HT-29 (cell line): ENCODE measurements at regions not wholly inside any gene's neighbourhood (a gene's known extent, or its start where the extent isn't known, plus 50 kb on each side); places are given as distances from the start of the nearest gene placed in this dataset.

Experiments
- DNase-seq: peaks from one replicate; pipeline ENCODE4 v3.0.0-alpha.2; 2015; ENCODE audit warnings: low spot score

DNA sequence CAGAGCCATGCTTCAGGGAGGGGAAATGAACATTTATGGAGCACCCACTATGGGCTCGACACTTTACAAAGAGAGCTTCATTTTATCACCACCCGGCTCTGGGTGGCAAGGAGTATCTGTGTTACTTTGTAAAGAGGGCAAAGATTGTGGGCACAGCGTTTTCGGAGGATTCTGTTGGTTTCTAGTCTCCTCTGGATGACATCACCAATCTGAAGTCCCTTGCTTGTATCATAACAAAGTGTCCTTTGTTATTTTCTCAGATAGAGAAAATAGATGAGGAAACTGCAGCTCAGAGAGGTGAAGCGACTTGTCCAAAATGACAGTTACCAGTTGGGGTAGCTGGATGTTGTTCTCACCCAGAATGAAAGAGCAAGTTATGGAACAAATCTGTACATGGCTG lies 162.8 kb downstream of the GLI2 start:
- no peak for DNase-seq

DNA sequence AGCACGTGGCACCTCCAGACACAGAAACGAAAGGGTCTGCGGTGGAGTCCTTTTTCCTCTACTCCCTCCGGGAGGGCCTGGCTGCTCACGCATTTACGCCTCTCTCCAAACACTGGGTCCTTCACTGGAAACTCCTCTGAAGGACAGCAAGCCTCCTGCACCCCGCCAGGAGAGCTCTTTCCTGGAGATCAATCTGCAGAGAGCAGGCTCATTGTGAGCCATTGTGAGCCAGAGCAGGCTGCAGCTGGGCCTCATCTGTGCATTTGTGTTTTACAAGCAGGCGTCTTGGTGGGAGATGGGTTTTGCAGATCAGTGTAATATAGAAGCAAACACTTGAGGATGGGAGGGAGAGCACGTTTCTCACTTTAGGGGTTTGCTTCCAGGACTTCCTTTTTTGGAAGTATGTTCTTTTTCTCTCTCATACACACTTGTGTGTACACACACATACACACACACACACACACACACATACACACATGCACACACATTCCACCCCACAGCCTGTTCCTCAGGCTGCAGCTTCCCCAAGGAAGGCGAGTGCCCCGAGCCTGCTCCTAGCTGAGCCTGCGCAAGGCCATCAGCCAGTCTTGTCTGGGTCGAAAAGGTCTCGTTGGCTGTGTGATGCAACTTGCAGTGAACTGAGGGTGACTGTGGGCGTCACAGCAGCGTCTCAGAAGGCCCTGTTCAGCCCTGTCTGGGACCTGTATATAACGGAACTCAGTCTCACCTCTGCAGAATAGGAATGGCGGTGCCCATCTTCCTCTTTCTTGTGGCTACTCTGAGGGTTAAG lies 163.5 kb downstream of the GLI2 start:
- DNase-seq = no peak

DNA sequence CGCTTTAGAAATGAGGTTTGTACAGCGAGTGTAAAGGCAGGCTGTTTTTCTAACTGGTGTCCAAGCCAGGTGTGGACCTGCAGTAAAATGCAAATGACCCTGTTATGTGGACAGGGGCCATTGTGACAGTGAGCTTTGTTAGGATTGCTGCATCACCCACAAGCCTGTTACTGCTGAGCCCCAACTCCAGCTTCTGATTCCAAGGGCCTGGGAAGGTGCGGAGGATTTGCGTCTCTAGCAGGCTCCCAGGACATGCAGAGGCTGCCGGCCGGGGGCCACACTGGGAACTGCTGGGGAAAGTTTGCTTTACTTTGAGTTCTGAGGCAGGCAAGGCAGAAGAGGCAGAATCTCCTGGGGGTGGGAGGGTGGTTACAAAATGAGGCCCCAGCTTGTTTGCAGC lies 164.1 kb downstream of the GLI2 start:
- DNase-seq = no peak

DNA sequence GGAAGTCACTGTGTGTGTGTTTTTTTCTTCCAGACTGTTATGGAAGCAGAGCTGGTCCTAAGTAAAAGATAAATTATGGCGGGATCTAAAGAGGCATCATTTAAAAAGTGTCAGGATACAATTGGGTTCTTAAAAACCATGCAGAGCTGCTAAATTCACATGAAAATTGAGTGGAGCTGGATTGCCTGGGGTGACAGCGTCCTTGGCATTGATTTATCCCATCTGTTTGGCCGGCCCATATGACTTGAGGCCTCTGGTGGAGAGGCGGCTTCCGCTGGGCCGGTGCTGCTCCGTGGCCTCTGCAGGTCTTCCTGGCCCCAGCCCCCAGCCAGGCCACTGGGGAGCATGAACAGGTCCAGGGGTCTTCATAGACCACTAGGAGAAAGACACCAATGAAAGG lies 165.5 kb downstream of the GLI2 start:
- DNase-seq = no peak

DNA sequence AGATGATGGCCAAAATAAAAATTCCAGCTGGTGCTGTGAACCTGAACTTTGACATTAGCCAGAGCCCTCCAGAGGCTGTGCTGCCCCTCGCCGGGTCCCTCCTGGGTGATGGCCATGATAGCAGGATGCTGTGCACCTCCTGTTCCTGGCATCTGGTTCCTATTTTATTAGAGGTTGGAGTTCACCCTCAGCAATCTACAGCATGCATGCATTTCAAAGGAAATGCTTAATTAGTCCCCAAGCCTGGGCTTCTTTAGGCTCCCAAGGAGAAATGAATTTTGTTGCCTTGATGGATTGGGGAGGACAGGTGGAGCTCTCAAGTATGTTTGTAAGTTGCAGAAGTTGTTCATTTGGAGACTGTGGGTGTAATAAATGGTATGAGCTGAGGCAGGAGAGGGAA lies 166.9 kb downstream of the GLI2 start:
- DNase-seq = no peak

DNA sequence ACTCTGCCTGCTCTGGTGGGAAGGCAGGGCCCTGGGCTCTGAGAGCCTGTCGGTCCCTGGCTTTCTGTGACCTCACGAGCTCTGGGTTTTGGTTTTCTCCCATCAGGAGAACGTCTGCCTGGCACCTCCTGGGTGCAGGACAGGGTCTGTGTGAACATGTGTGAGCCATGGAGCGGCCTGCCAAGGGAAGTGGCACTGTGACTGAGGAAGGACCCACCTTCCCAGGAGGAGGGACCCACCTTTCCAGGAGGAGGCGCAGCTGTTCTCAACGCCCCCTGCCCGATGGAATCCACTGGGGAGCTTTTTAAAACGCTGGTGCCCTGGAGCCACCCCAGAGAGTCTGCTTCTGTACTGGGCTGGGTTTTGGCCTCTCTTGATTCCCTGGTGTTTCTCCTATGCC lies 168.7 kb downstream of the GLI2 start:
- DNase-seq = no peak

- DNase-seq = no peak
These were observed 169.2 kb downstream of the GLI2 start for GRCh38 chr2:120904830-120905234.

- DNase-seq = no peak
These were observed 169.6 kb downstream of the GLI2 start for GRCh38 chr2:120905298-120905697.

DNA sequence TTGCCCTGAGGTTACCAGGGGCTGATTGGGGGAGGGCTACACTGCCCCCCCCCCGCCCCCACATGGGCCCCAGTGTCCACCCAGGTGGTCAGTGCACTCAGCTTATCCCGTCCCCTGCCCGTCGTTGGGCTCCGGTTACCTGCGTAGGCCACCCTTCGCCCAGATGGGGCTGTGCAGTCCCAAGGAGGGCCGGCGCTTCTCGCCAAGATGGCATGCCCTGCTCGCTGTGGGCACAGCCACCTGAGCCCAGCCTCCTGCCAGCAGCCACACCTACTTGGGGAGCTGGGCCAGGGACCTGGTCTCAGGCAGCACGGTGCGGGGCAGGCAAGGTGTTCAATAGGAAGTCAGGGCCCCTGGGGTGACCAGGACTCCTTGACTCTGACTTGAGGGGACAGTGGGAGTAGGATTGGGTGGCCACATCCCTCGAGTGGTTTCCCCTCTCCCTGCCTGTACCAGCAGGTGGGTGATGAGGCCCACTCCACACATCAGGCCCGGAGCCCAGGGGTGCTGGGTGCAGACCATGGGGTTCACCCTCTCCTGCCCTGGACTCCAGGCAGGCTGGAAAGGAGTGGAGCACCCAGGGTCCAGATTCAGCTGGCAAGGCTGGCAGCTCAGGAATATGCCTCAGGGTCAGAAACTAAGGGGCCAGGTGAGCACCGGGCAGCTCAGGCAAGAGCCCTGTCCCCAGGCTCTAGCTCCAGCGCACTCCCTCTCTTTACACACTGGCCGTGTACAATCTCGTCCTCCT lies 170.3 kb downstream of the GLI2 start:
- DNase-seq = no peak

DNA sequence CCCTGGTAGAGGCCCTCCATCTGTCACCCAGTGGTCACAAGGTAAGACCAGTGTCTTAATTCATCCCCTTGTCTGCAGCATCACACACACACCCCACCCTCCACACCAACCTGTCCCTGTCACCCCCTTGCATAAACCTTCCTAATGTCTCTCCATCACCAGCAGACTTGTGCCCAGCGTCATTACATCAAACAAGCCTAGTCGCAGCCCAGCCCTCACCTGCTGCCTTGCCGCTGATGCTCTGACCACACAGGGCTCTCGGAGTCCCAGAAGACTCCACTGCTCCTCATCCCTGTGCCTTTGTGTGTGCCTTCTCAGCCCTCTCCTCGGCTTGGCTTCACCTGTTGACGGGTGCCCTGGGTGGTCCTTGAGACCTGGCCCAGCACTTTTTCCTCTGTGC lies 171.2 kb downstream of the GLI2 start:
- no peak for DNase-seq

DNA sequence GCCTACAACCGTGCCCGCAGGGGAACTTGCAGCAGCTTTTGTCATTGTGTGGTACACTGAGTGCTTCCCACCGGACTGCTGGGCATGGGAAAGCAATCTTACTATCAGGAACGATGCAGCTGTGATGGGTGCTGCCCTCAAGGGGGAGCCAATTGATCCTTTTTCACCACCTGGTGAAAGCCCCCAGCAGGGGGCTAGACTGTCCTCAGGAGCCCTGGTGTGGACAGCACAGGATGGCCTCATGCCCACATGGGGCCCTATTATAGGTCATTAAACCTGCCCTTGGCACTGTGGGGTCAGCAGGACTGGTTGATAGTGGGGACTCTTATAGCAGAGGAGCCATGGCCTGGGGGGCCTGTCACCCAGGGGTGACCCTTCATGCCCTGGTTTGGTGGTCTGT lies 172.2 kb downstream of the GLI2 start:
- DNase-seq = no peak

GRCh38 chr2:120908314-120908975 lies 172.8 kb downstream of the GLI2 start:
- no peak for DNase-seq

DNA sequence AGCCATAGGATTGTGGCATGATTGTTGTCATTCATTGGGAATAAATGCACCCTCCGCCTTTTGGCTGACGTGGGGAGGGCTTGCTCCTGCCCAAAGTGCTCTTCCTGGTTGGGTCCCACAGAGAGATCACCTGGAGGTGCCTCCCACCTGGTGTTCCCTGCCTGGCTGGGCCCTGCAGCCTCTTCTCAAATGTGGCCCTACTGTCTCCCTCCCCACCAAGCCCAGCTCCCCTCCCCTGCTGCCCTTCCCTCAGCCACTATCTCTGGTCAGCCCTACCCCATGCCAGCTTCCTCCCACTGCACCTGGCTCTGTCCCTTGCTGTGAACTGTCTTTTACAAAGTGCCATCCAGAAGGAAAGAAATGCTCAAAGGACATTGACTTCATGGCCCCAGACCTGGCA lies 173.4 kb downstream of the GLI2 start:
- DNase-seq = no peak

DNA sequence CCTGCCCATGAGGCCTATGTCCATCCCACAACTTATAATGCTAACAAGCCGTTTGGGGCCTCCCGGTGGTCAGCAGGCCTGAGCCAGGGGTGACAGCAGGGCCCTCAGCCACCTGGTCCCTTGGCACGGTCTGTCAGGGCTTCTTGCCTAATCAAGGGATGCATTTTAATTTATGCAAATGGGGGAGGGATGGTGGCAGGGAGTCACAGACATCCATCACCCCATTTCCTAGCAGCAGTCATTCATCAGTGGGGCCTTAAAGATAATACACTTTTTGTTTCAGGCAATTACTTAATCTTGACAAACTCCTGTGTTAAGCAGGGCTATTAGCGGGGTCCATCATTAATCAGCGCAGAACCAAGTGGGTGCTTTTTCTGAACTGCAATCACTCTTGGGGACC lies 174.5 kb downstream of the GLI2 start:
- no peak for DNase-seq

GRCh38 chr2:120910956-120911951 lies 175.6 kb downstream of the GLI2 start:
- DNase-seq = peak; percentile 51

GRCh38 chr2:120912101-120912985 lies 176.7 kb downstream of the GLI2 start:
- peak; percentile 75 for DNase-seq

- DNase-seq = no peak
These were observed 178.5 kb downstream of the GLI2 start for GRCh38 chr2:120913972-120914838.

DNA sequence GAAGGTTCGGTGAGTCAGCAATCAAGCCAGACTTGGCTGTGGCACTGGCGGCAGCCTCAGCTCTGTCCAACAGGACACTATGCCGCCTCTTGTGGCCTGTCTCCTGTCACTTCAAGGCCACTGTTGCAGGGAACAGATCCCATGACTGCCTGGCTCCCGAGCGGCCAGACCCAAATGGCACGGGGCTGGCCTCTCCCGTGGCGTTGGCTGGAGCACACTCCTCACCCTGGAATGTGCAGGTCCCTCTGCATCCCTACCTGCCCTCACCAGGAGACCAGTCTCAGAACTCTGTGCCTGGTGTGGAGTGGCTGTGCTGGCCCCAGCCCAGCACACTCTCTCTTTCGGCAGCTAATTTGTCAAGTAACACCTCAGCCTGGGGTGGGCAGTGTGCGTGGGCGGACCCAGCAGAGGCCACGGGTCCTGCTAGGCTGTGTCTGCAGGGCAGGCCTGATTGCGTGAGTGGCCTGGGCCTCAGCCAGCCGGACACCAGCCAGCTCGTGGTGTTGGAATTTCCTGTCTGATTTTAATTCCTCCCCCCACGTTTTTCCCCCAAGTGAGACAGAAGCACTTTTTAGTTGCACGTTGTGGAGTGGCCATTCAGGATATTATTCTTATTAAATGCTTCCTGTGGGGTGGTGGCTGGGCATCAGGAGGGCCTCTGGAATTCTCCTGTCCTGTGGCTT lies 179.3 kb downstream of the GLI2 start:
- DNase-seq = peak; percentile 71

GRCh38 chr2:120915670-120916069 lies 180.0 kb downstream of the GLI2 start:
- DNase-seq = no peak
